Omental fat pad (tissue), 3 donors: ENCODE measurements at regions not wholly inside any gene's neighbourhood (a gene's known extent, or its start where the extent isn't known, plus 50 kb on each side); places are given as distances from the start of the nearest gene placed in this dataset.

Experiments
- ATAC-seq: fragments of 150-250 bp; one replicate; pipeline ENCODE4 v1.9.1; 2016; ENCODE audit warnings: mild to moderate bottlenecking, moderate library complexity; ENCODE audit not compliant: low FRiP score
- DNase-seq: peaks from one replicate; pipeline ENCODE4 v3.0.0-alpha.2; 2019; ENCODE audit warnings: low spot score
- CTCF ChIP-seq, 3 donors: fragments of 450-650 bp; IDR thresholded peaks; one replicate each; pipeline ENCODE4 v1.5.1; 2016 to 2017; ENCODE audit warnings: antibody characterized with exemption in 3 of 3, mild to moderate bottlenecking in 3 of 3, moderate library complexity in 2 of 3

GRCh38 chr10:120392671-120393079, 64.4 kb upstream of the PLPP4 start:
- TF ChIP-seq CTCF (IDR thresholded peaks at IDR 0.05), result no peak
- ATAC-seq (no peak), DNase-seq (no peak)

GRCh38 chr10:120394446-120394845, 62.6 kb upstream of the PLPP4 start:
- no peak for DNase-seq
- ATAC-seq, result no peak
- no peak for TF ChIP-seq CTCF (IDR thresholded peaks at IDR 0.05)

GRCh38 chr10:120396228-120396627, 60.8 kb upstream of the PLPP4 start:
- TF ChIP-seq CTCF (IDR thresholded peaks at IDR 0.05), result no peak
- no peak for ATAC-seq
- DNase-seq, result no peak

GRCh38 chr10:120398180-120398579, 58.8 kb upstream of the PLPP4 start:
- TF ChIP-seq CTCF (IDR thresholded peaks at IDR 0.05), result no peak
- ATAC-seq, result no peak
- DNase-seq, result no peak

GRCh38 chr10:120400601-120401000, 56.4 kb upstream of the PLPP4 start:
- ATAC-seq (no peak), DNase-seq (no peak)
- TF ChIP-seq CTCF (IDR thresholded peaks at IDR 0.05), result no peak

- TF ChIP-seq CTCF (IDR thresholded peaks at IDR 0.05), result no peak
- no peak for ATAC-seq
- DNase-seq, result no peak
Measured at GRCh38 chr10:120402147-120402766, 54.8 kb upstream of the PLPP4 start.

- DNase-seq (no peak), ATAC-seq (no peak)
- TF ChIP-seq CTCF (IDR thresholded peaks at IDR 0.05), result no peak
Measured at GRCh38 chr10:120403109-120403508, 53.9 kb upstream of the PLPP4 start.
